ENCODE measurements at regions not wholly inside any gene's neighbourhood (a gene's known extent, or its start where the extent isn't known, plus 50 kb on each side); places are given as distances from the start of the nearest gene placed in this dataset.

DNA sequence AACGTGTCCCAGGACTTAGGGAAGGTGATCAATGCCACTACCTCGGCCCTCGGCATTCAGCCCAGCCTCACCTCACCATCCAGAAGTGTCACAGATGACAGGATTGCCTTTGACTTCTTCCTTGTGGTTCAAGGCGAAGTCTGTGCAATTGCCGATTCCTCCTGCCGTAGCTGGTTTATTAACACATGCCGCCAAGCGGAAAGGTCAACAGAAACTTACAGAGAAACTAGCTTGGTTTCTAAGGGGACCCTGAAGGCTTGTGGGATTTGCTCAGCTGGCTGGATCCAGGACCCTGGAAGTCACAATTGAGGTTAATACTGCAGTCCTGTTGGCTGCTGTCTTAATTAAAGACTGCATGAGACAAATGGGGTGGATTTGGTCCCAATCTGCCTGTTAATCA is 65.6 kb downstream of the SHANK2 start:
- TF ChIP-seq, protein P1, sequence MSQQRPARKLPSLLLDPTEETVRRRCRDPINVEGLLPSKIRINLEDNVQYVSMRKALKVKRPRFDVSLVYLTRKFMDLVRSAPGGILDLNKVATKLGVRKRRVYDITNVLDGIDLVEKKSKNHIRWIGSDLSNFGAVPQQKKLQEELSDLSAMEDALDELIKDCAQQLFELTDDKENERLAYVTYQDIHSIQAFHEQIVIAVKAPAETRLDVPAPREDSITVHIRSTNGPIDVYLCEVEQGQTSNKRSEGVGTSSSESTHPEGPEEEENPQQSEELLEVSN (IDR thresholded peaks at IDR 0.05; ENCODE audit: borderline replicate concordance, low read depth): no peak
- TF ChIP-seq, protein P2, sequence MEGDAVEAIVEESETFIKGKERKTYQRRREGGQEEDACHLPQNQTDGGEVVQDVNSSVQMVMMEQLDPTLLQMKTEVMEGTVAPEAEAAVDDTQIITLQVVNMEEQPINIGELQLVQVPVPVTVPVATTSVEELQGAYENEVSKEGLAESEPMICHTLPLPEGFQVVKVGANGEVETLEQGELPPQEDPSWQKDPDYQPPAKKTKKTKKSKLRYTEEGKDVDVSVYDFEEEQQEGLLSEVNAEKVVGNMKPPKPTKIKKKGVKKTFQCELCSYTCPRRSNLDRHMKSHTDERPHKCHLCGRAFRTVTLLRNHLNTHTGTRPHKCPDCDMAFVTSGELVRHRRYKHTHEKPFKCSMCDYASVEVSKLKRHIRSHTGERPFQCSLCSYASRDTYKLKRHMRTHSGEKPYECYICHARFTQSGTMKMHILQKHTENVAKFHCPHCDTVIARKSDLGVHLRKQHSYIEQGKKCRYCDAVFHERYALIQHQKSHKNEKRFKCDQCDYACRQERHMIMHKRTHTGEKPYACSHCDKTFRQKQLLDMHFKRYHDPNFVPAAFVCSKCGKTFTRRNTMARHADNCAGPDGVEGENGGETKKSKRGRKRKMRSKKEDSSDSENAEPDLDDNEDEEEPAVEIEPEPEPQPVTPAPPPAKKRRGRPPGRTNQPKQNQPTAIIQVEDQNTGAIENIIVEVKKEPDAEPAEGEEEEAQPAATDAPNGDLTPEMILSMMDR (IDR thresholded peaks at IDR 0.05): no peak

All from A549 (cell line).